Liver (tissue), 3 donors: ENCODE measurements at regions not wholly inside any gene's neighbourhood (a gene's known extent, or its start where the extent isn't known, plus 50 kb on each side); places are given as distances from the start of the nearest gene placed in this dataset.

Experiments
- EGR1 ChIP-seq, 2 donors: IDR thresholded peaks; 2 replicates each; pipeline ENCODE4 v1.6.1; 2016 to 2018; ENCODE audit warnings: antibody characterized with exemption in 2 of 2, low read depth in 2 of 2
- GABPA ChIP-seq, 2 donors: IDR thresholded peaks in 1 of 2; conservative IDR thresholded peaks in 1 of 2; 2 replicates each; pipeline ENCODE4 v1.6.1; 2016; ENCODE audit warnings: antibody characterized with exemption in 2 of 2, mild to moderate bottlenecking in 1 of 2, moderate library complexity in 1 of 2
- RAD21 ChIP-seq, 2 donors: IDR thresholded peaks; 2 replicates each; pipeline ENCODE4 v1.6.1; 2016; ENCODE audit warnings: antibody characterized with exemption in 2 of 2, mild to moderate bottlenecking in 2 of 2
- SP1 ChIP-seq: IDR thresholded peaks from 2 replicates; pipeline ENCODE4 v1.6.1; 2018; ENCODE audit warnings: antibody characterized with exemption, mild to moderate bottlenecking
- TAF1 ChIP-seq: conservative IDR thresholded peaks from 2 replicates; pipeline ENCODE4 v1.6.1; 2016; ENCODE audit warnings: antibody characterized with exemption, mild to moderate bottlenecking
- YY1 ChIP-seq: IDR thresholded peaks from 2 replicates; pipeline ENCODE4 v1.6.1; 2016; ENCODE audit warnings: antibody characterized with exemption, mild to moderate bottlenecking
- TF ChIP-seq, protein P1 (sequence below): fragments of 150-350 bp; IDR thresholded peaks from 2 replicates; pipeline ENCODE4 v1.5.1; 2017; ENCODE audit warnings: improper control_type of control experiment, low read depth, low read length; ENCODE audit not compliant: missing input control
- TF ChIP-seq, protein P2 (sequence below): IDR thresholded peaks from 2 replicates; pipeline ENCODE4 v1.6.1; 2016; ENCODE audit warnings: antibody characterized with exemption
- donor health status: healthy.
- donor health status: healthy.

DNA sequence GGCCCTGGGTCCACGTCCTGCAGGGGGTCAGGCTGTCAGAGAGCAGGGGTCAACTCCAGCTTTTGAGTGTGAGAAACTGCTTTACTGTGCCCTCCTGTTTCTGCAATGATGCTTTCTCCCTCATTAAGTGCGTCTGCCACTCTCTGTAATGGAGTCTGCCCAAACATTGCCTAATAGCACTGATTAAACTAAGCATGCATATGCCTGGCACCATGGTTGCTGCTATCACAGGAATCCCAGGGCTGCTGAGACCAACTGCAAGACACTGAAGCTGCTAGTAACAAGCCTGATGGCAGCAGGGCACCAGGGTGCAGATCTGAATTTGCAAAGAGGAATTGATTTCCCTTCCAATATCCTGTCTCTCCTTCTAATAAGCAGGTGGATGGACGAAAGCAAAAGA is 125.3 kb downstream of the SLC24A2 start:
- TF ChIP-seq TAF1 (no peak), GABPA (IDR thresholded peaks at IDR 0.05 in 1 of 2, conservative IDR thresholded peaks at IDR 0.05 in 1 of 2) (no peak), SP1 (no peak), YY1 (no peak), EGR1 (IDR thresholded peaks at IDR 0.05; ENCODE audit: low read depth in 2 of 2) (no peak), RAD21 (IDR thresholded peaks at IDR 0.05) (no peak)
- TF ChIP-seq, protein P1, sequence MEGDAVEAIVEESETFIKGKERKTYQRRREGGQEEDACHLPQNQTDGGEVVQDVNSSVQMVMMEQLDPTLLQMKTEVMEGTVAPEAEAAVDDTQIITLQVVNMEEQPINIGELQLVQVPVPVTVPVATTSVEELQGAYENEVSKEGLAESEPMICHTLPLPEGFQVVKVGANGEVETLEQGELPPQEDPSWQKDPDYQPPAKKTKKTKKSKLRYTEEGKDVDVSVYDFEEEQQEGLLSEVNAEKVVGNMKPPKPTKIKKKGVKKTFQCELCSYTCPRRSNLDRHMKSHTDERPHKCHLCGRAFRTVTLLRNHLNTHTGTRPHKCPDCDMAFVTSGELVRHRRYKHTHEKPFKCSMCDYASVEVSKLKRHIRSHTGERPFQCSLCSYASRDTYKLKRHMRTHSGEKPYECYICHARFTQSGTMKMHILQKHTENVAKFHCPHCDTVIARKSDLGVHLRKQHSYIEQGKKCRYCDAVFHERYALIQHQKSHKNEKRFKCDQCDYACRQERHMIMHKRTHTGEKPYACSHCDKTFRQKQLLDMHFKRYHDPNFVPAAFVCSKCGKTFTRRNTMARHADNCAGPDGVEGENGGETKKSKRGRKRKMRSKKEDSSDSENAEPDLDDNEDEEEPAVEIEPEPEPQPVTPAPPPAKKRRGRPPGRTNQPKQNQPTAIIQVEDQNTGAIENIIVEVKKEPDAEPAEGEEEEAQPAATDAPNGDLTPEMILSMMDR = no peak
- TF ChIP-seq, protein P2, sequence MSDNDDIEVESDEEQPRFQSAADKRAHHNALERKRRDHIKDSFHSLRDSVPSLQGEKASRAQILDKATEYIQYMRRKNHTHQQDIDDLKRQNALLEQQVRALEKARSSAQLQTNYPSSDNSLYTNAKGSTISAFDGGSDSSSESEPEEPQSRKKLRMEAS = no peak
